HUES64 (cell line): ENCODE measurements at regions not wholly inside any gene's neighbourhood (a gene's known extent, or its start where the extent isn't known, plus 50 kb on each side); places are given as distances from the start of the nearest gene placed in this dataset.

ENCODE experiments used
- H3K27ac ChIP-seq: 2 replicates; pipeline ENCODE4 v1.7.0; 2013; ENCODE audit warnings: low read depth, low read length, inconsistent platforms
- H3K27me3 ChIP-seq: 2 replicates; pipeline ENCODE4 v1.6.1; 2013; ENCODE audit warnings: mild to moderate bottlenecking, low read length; ENCODE audit not compliant: insufficient read depth
- H3K36me3 ChIP-seq: 2 replicates; pipeline ENCODE4 v1.6.1; 2013; ENCODE audit warnings: mild to moderate bottlenecking, low read length; ENCODE audit not compliant: insufficient read depth
- H3K4me1 ChIP-seq: 2 replicates; pipeline ENCODE4 v1.6.1; 2013; ENCODE audit warnings: mild to moderate bottlenecking, low read length, moderate library complexity; ENCODE audit not compliant: insufficient read depth
- H3K4me3 ChIP-seq: 2 replicates; pipeline ENCODE4 v1.5.1; 2013; ENCODE audit warnings: mild to moderate bottlenecking, low read length, moderate library complexity
- H3K9ac ChIP-seq: 2 replicates; pipeline ENCODE4 v1.6.1; 2013; ENCODE audit warnings: mild to moderate bottlenecking, low read depth, low read length
- H3K9me3 ChIP-seq: 2 replicates; pipeline ENCODE4 v1.6.1; 2013; ENCODE audit warnings: low read depth, low read length; ENCODE audit not compliant: insufficient read depth
- WGBS: fragments of 150-250, 120-280 bp; methylation state at CpG from one replicate; pipeline ENCODE4 v1.1.7; 2013; ENCODE audit warnings: missing lambda C conversion rate; 5-methylcytosine and 5-hydroxymethylcytosine counted together

DNA sequence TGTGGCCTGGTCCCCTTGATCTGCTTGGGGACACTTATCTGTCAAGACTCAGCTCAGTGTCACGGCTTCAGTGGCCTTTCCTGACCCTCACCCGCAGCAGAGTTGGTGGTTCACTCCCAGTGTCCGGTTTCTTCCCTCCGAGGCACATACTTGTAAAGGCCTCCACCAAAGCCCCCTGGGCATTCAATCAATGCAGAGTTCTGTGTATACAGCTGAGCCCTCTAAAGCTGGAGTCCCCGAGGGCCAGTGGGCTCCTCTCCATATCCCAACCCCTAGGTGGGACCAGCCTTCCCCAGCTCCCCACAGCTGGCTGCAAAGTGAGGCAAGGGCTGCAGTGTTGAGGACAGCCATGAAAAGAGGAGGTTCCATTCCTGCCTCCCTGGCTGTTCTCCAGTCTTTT, 70.9 kb upstream of the RGMA start:
- H3K4me3 ChIP-seq, result no peak overlapping the region
- H3K9me3 ChIP-seq, result no peaks in the 10 kb centered on the region
- H3K4me1 ChIP-seq, result no peaks in the 10 kb centered on the region; the same call in 1 of the 2 replicates
- no peak overlapping the region for H3K27ac ChIP-seq
- H3K36me3 ChIP-seq, result no peaks in the 10 kb centered on the region
- WGBS, result 87% methylated on average over 5 of the region's 5 CpGs
- no peaks in the 10 kb centered on the region for H3K27me3 ChIP-seq
- no peak overlapping the region for H3K9ac ChIP-seq

DNA sequence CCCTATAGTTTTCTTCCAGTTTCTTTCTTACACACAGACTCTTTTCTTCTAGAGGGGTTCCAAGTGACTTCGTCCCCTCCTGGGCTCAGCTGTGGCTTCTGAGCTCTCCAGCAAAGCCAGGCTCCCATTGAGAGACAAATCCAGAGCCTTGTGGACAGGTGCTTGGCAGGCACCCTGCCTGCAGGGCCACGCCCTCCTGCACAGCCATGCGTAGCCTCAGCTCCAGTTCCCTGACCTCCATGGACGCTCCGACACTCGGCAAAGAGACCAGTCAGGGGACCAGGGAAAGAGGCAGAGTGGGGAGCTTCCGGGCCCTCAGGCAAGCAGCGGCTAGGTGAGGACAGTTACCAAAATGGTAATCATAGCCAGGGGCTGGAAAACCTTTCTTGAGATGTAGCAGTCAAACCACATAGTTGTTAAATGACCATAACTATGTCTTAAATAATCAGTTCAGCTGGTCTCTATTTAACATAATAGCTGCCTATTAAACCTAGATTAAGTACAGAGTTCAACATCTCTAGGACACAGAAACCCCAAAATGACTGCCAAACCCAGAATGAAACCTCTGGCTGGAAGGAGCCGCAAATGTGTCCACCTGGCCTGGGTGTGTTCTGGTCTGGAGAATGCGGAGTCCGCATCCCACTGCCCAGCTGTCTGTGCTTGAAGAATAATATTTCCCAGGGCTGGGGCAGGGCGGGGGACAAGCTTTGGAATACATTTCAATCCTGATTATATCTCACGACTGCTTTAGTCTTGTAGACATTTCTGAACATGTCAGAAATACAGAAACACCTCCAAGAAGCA, 69.3 kb upstream of the RGMA start:
- H3K9me3 ChIP-seq, result no peaks in the 10 kb centered on the region
- H3K27ac ChIP-seq, result no peak overlapping the region
- no peak overlapping the region for H3K4me3 ChIP-seq
- no peaks in the 10 kb centered on the region for H3K27me3 ChIP-seq
- no peaks in the 10 kb centered on the region for H3K36me3 ChIP-seq
- no peak overlapping the region for H3K9ac ChIP-seq
- 92% methylated on average over 13 of the region's 13 CpGs for WGBS
- H3K4me1 ChIP-seq, result peaks cover under 1% of the 10 kb centered on the region

DNA sequence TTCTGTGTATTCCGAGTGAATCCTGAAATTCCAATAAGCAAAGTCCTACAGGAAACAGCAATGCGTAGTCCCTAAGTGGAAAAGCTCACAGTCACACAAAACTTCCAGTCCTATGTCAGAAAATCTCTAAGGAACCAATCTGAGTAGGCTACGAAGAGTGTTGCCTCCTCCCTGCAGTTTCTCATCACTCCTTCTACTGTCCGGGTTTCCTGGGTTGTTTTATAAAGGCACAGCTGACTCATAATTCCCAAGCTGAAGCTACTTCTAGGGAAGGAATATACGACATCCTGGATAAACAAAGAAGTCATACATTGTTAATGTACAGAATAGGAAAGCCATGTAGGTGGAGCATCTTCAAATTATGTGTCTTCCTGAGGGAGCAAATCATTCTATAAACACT, 65.7 kb upstream of the RGMA start:
- Histone ChIP-seq H3K27me3 (no peaks in the 10 kb centered on the region), H3K4me1 (peaks cover 14% of the 10 kb centered on the region), H3K4me3 (no peak overlapping the region), H3K9ac (no peak overlapping the region), H3K9me3 (no peaks in the 10 kb centered on the region), H3K36me3 (no peaks in the 10 kb centered on the region), H3K27ac (no peak overlapping the region)
- WGBS, result 94% methylated on average over 5 of the region's 5 CpGs

DNA sequence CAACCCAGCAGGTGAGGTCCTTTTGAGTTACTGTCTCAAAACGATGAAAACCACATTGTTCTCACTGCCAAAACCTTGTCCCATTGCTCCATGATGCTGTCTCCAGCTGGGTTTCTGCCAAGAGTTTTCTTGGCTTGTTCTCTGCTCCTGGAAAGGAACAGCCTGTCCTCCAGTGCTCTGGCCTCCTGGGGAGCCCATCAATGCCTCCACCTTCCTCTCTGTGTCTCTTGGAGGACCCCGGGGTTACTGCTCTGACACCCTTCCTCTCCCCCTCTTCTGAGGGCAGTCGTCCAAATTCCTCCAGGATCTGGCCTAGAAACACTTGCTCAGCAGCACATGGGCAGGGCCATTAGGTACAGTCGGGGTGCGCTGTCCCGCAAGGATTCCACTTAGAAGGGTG, 63.9 kb upstream of the RGMA start:
- no peak overlapping the region for H3K9ac ChIP-seq
- peaks cover 14% of the 10 kb centered on the region for H3K4me1 ChIP-seq
- H3K27ac ChIP-seq, result no peak overlapping the region
- H3K36me3 ChIP-seq, result no peaks in the 10 kb centered on the region
- WGBS, result 70% methylated on average over 6 of the region's 6 CpGs
- H3K27me3 ChIP-seq, result no peaks in the 10 kb centered on the region
- no peaks in the 10 kb centered on the region for H3K9me3 ChIP-seq
- H3K4me3 ChIP-seq, result no peak overlapping the region

DNA sequence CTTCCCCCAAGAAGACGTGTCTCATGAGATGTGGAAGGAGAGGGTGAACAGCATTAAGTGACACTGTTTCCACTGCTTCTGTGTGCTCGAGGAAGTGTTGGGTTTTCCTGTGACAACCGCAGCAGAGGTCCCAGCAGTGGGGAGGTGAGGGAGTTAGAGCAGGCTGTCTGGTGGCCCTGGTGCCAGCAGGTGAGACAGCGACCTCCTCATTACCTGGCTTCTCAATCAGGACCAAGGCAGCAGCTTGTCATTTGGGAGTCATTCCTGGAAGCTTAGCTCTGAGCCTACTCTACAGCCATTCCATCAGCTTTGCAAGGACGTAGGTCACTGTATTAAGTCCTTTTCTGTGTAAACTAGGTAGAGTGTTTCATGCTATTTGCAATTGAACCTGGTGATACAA, 63.3 kb upstream of the RGMA start:
- Histone ChIP-seq H3K36me3 (no peaks in the 10 kb centered on the region), H3K27me3 (no peaks in the 10 kb centered on the region), H3K9me3 (no peaks in the 10 kb centered on the region), H3K27ac (no peak overlapping the region), H3K9ac (no peak overlapping the region), H3K4me1 (peaks cover 14% of the 10 kb centered on the region), H3K4me3 (no peak overlapping the region)
- WGBS, result 75% methylated on average over 5 of the region's 5 CpGs

DNA sequence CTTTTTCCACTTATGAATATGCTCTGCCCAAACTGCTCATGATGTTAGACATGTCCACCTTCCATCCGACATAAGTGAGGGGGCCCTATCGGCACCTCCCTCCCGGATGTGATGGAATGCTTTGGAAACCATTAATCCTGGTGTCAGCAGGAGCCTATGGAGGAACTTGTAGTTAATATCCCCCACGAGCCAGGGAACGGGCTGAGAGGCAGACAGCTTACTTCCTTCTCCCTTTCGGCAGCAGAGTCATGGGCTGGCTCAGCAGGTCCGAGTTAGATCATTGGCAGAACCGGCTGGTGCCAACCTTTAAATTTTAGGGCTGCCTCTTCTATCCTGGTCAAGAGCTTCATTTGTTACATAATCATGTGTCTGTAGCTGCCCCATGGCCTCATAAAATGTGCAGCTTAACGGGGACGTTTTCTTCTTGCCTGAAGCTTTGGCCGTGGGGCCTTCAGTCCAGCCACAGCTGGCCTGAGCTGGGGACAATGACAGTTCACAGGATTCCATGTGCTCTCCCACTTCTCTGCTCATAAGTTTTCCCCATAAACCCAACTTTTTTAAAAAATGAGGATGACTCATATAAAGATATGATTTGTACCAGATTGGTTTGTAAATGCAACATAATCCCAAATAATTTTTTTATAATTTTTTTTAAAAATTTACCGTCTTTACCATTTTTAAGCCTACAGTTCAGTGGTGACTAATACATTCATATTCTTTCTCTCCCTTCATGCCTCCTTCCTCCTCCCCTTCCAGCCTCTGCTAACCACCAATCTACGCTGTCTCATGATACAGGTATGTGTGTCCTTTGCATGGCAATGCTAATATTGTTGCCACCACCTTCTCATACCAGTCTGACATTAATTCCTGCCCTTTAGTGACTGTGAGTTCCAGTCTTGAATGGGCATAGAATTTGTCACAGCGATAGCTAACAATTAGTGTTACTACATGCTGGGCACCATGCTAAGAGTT, 62.2 kb upstream of the RGMA start:
- Histone ChIP-seq H3K27me3 (no peaks in the 10 kb centered on the region), H3K4me3 (no peak overlapping the region), H3K4me1 (peaks cover 14% of the 10 kb centered on the region), H3K9me3 (no peaks in the 10 kb centered on the region), H3K9ac (no peak overlapping the region), H3K36me3 (no peaks in the 10 kb centered on the region), H3K27ac (no peak overlapping the region)
- 83% methylated on average over 14 of the region's 14 CpGs for WGBS

DNA sequence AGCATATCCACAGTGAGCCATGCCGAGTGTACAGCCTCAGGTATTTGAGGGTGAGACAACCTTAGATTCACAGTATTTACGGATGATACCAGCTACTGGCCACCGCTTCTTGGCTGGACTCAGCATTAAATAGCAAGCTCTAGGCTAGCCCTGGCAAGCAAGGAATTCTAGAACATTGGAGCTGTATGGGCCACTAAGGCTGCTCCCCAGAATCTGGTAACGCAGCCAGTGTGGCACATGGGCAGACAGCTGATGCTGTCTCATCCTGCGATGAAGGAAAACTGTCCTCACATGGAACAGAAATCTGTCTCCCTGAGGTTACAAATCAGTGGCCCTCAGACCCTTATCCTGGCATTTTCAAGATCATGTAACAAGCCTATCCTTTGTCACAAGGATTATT, 57.6 kb upstream of the RGMA start:
- Histone ChIP-seq H3K4me1 (no peaks in the 10 kb centered on the region; the same call in 1 of the 2 replicates), H3K9ac (no peak overlapping the region), H3K4me3 (no peak overlapping the region), H3K27ac (no peak overlapping the region), H3K27me3 (no peaks in the 10 kb centered on the region), H3K36me3 (no peaks in the 10 kb centered on the region), H3K9me3 (no peaks in the 10 kb centered on the region)
- 96% methylated on average over 5 of the region's 5 CpGs for WGBS

DNA sequence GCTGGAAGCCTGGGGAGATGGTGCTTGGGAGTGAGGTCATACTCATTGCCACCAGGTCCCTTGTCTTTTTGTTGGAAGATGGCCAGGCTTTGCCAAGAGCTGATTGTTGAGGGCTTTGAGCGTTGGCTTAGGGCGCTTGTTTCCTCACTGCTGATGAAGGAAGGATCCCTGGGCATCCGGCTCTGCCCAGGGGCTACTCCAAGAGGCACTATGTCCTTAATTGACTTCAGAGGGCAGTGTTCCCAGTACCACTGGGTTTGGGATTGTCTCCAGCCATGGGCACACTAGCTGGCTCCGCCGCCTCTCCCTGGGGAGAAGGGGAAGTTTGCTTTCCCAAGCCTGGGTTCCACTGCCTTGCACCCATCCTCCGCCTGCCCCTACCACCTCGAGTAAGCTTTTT, 57.2 kb upstream of the RGMA start:
- WGBS, result 81% methylated on average over 7 of the region's 7 CpGs
- H3K36me3 ChIP-seq, result no peaks in the 10 kb centered on the region
- no peak overlapping the region for H3K9ac ChIP-seq
- H3K9me3 ChIP-seq, result no peaks in the 10 kb centered on the region
- H3K27ac ChIP-seq, result no peak overlapping the region
- H3K27me3 ChIP-seq, result no peaks in the 10 kb centered on the region
- no peaks in the 10 kb centered on the region; the same call in 1 of the 2 replicates for H3K4me1 ChIP-seq
- no peak overlapping the region for H3K4me3 ChIP-seq

DNA sequence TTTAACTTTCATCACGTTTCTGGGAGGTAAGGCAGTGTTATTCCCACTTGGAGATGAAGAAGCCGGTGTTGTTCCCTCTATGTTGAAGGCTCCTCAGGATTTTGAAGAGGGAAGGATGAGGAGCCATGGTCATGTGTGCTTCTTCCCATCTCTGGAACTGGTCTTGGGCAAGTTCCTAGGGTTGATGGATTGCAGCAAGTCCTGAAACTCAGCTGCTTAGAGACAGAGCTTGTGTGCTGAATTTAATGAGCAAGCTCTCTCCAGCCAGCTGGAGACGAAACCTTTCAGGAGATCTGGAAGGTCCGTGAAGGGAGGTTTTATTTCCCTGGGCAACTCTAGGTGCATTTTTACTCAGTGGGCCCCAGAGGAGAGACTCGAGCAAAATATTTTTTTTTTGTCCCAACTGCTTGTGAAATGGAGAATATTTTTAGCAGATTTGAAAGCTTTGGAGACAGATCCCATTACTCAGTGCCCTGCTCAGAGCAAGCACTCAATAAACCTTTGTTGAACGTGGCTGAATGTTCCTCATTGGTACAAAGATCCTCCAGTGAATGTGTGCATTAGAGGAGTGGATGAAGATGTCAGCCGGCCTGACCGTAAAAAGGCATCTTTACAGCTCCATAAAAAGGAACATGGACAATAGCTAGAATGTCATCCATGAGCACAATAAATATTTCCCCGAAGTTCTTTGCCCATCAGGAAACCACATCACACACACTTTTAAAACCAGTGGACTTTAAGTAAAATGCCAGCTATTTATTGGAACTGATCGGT, 55.6 kb upstream of the RGMA start:
- WGBS, result 95% methylated on average over 10 of the region's 10 CpGs
- no peak overlapping the region for H3K9ac ChIP-seq
- no peaks in the 10 kb centered on the region for H3K27me3 ChIP-seq
- H3K36me3 ChIP-seq, result no peaks in the 10 kb centered on the region
- H3K4me3 ChIP-seq, result no peak overlapping the region
- no peaks in the 10 kb centered on the region for H3K9me3 ChIP-seq
- no peaks in the 10 kb centered on the region for H3K4me1 ChIP-seq
- H3K27ac ChIP-seq, result no peak overlapping the region

DNA sequence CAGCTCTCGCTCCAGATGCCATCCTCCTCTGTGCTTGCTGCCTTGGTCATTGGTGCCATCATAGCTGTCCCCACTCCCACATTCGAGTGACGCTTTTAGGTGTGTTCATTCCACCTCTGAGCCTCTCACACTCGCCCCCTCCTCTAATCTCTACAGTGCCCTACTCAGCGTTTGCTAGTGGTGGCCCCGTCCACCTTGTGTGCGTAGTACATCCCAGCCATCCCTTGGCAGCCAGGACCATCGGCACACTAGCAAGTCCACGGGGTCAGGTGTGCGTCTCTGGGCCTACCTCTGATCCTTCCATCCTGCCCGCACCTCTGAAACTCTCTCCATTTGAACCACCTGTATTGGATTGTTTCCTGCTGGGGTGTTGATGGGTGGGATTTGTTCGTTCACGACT, 54.2 kb upstream of the RGMA start:
- H3K4me3 ChIP-seq, result no peak overlapping the region
- H3K36me3 ChIP-seq, result no peaks in the 10 kb centered on the region
- 93% methylated on average over 13 of the region's 13 CpGs for WGBS
- no peaks in the 10 kb centered on the region for H3K4me1 ChIP-seq
- no peak overlapping the region for H3K9ac ChIP-seq
- H3K27me3 ChIP-seq, result peaks cover under 1% of the 10 kb centered on the region; the same call in 1 of the 2 replicates
- no peak overlapping the region for H3K27ac ChIP-seq
- H3K9me3 ChIP-seq, result no peaks in the 10 kb centered on the region
